Neural cell (in vitro differentiated cells): ENCODE measurements at regions not wholly inside any gene's neighbourhood (a gene's known extent, or its start where the extent isn't known, plus 50 kb on each side); places are given as distances from the start of the nearest gene placed in this dataset.

Experiments used
- H2AFZ ChIP-seq: fragments of 200-600, 300-800 bp; sonication (generic), shearing (Covaris generic); 2 replicates; pipeline ENCODE4 v1.6.0; 2014; ENCODE audit warnings: low read depth, mild to moderate bottlenecking, antibody characterized with exemption, low read length, moderate library complexity
- H3F3A ChIP-seq: fragments of 200-600 bp; shearing (Covaris generic); 2 replicates; pipeline ENCODE4 v1.6.1; 2016; ENCODE audit warnings: mild to moderate bottlenecking, moderate library complexity, mixed read lengths, antibody characterized with exemption, low read length; ENCODE audit not compliant: insufficient read depth, poor library complexity, severe bottlenecking
- H3K27ac ChIP-seq: fragments of 200-600, 300-800 bp; sonication (generic), shearing (Covaris generic); 2 replicates; pipeline ENCODE4 v1.5.1; 2014; ENCODE audit warnings: mild to moderate bottlenecking, low read length, moderate library complexity
- H3K27me3 ChIP-seq: fragments of 300-800, 200-600 bp; sonication (generic), shearing (Covaris generic); 2 replicates; pipeline ENCODE4 v1.6.0; 2014; ENCODE audit warnings: mild to moderate bottlenecking, low read depth, low read length, moderate library complexity; ENCODE audit not compliant: insufficient read depth
- H3K36me3 ChIP-seq: fragments of 300-800, 200-600 bp; sonication (generic), shearing (Covaris generic); 2 replicates; pipeline ENCODE4 v1.5.1; 2014; ENCODE audit warnings: mild to moderate bottlenecking, antibody characterized with exemption, low read length, moderate library complexity; ENCODE audit not compliant: insufficient read depth
- H3K4me2 ChIP-seq: fragments of 300-800, 200-600 bp; sonication (generic), shearing (Covaris generic); 2 replicates; pipeline ENCODE4 v1.6.0; 2014; ENCODE audit warnings: mild to moderate bottlenecking, low read length
- H3K4me3 ChIP-seq: fragments of 300-800, 200-600 bp; sonication (generic), shearing (Covaris generic); 2 replicates; pipeline ENCODE4 v1.5.1; 2014; ENCODE audit warnings: mild to moderate bottlenecking, low read length, moderate library complexity
- H3K79me2 ChIP-seq: fragments of 200-600 bp; shearing (Covaris generic); replicated peaks from 2 replicates; pipeline ENCODE4 v1.6.0; 2014; ENCODE audit warnings: mild to moderate bottlenecking, low read length, moderate library complexity; ENCODE audit not compliant: insufficient read depth
- H3K9ac ChIP-seq: fragments of 300-800, 200-600 bp; sonication (generic), shearing (Covaris generic); 2 replicates; pipeline ENCODE4 v1.6.1; 2016; ENCODE audit warnings: mild to moderate bottlenecking, low read length, mixed read lengths
- H3K9me2 ChIP-seq: fragments of 200-600 bp; shearing (Covaris generic); 2 replicates; pipeline ENCODE4 v1.6.1; 2016; ENCODE audit warnings: mild to moderate bottlenecking, low read length, mixed read lengths; ENCODE audit not compliant: insufficient read depth
- H3K9me3 ChIP-seq: fragments of 200-600, 300-800 bp; sonication (generic), shearing (Covaris generic); 2 replicates; pipeline ENCODE4 v1.6.1; 2016; ENCODE audit warnings: mild to moderate bottlenecking, mixed run types, low read length, moderate library complexity, mixed read lengths
- H4K20me1 ChIP-seq: fragments of 200-600 bp; shearing (Covaris generic); 2 replicates; pipeline ENCODE4 v1.6.1; 2016; ENCODE audit warnings: mild to moderate bottlenecking, mixed run types; ENCODE audit not compliant: insufficient read depth
- EP300 ChIP-seq: fragments of 450-650 bp; conservative IDR thresholded peaks from 2 replicates; pipeline ENCODE4 v1.6.1; 2014; ENCODE audit warnings: antibody characterized with exemption, mild to moderate bottlenecking, moderate library complexity; ENCODE audit not compliant: poor library complexity, severe bottlenecking
- EZH2 ChIP-seq: fragments of 200-600, 300-800 bp; shearing (Covaris generic), sonication (generic); IDR thresholded peaks from 2 replicates; pipeline ENCODE4 v1.6.1; 2014; ENCODE audit warnings: antibody characterized with exemption, low read length, borderline replicate concordance, mild to moderate bottlenecking; ENCODE audit not compliant: insufficient read depth, poor library complexity, severe bottlenecking
- MXI1 ChIP-seq: fragments of 450-650 bp; conservative IDR thresholded peaks from 2 replicates; pipeline ENCODE4 v1.6.1; 2014; ENCODE audit warnings: antibody characterized with exemption, mild to moderate bottlenecking; ENCODE audit not compliant: poor library complexity, severe bottlenecking
- POLR2AphosphoS5 ChIP-seq: IDR thresholded peaks from 2 replicates; pipeline ENCODE4 v1.6.1; 2012
- RAD21 ChIP-seq: fragments of 450-650 bp; conservative IDR thresholded peaks from 2 replicates; pipeline ENCODE4 v1.6.1; 2014; ENCODE audit warnings: antibody characterized with exemption, mild to moderate bottlenecking, moderate library complexity
- SMC3 ChIP-seq: fragments of 450-650 bp; conservative IDR thresholded peaks from 2 replicates; pipeline ENCODE4 v1.6.1; 2014; ENCODE audit warnings: antibody characterized with exemption, mild to moderate bottlenecking, moderate library complexity; ENCODE audit not compliant: poor library complexity
- TAF1 ChIP-seq: IDR thresholded peaks from 2 replicates; pipeline ENCODE4 v1.6.1; 2012; ENCODE audit warnings: low read depth
- TF ChIP-seq, protein P1 (sequence below): fragments of 450-650 bp; IDR thresholded peaks from 2 replicates; pipeline ENCODE4 v1.5.1; 2014; ENCODE audit warnings: antibody characterized with exemption, mild to moderate bottlenecking, moderate library complexity; ENCODE audit not compliant: poor library complexity, severe bottlenecking
- TF ChIP-seq, protein P2 (sequence below): IDR thresholded peaks from 2 replicates; pipeline ENCODE4 v1.6.1; 2012; ENCODE audit warnings: borderline replicate concordance

DNA sequence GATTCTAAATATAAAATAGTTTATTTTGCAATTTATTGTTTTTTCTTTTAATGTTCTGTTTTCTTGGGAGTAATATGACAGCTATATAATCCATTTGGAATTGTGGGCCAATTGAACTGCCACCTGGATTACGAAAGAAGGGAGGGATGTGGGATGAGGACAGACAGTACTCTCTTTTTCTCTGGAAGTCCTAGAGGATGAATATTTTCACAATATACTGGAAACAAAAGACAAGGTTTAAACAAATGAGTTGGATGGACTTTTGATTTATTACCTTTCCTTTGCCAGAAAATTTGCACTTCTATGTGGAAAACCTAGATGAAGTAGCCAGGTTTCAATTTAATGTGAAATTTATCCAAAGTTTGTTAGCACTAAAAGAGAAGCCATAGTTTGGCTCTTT is 325.5 kb upstream of the IMPG1 start:
- Histone ChIP-seq H3K27ac (no peak overlapping the region), H3K9ac (no peak overlapping the region), H3F3A (no peaks in the 10 kb centered on the region), H3K79me2 (no peaks in the 10 kb centered on the region), H3K36me3 (no peaks in the 10 kb centered on the region), H3K27me3 (no peaks in the 10 kb centered on the region), H2AFZ (no peak overlapping the region), H3K4me3 (no peak overlapping the region), H4K20me1 (no peaks in the 10 kb centered on the region), H3K9me2 (no peaks in the 10 kb centered on the region), H3K9me3 (no peaks in the 10 kb centered on the region), H3K4me2 (no peak overlapping the region)
- TF ChIP-seq MXI1 = no peak
- no peak for TF ChIP-seq SMC3
- TF ChIP-seq, protein P1, sequence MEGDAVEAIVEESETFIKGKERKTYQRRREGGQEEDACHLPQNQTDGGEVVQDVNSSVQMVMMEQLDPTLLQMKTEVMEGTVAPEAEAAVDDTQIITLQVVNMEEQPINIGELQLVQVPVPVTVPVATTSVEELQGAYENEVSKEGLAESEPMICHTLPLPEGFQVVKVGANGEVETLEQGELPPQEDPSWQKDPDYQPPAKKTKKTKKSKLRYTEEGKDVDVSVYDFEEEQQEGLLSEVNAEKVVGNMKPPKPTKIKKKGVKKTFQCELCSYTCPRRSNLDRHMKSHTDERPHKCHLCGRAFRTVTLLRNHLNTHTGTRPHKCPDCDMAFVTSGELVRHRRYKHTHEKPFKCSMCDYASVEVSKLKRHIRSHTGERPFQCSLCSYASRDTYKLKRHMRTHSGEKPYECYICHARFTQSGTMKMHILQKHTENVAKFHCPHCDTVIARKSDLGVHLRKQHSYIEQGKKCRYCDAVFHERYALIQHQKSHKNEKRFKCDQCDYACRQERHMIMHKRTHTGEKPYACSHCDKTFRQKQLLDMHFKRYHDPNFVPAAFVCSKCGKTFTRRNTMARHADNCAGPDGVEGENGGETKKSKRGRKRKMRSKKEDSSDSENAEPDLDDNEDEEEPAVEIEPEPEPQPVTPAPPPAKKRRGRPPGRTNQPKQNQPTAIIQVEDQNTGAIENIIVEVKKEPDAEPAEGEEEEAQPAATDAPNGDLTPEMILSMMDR = no peak
- no peak for TF ChIP-seq POLR2AphosphoS5
- no peak for TF ChIP-seq EP300
- TF ChIP-seq, protein P2, sequence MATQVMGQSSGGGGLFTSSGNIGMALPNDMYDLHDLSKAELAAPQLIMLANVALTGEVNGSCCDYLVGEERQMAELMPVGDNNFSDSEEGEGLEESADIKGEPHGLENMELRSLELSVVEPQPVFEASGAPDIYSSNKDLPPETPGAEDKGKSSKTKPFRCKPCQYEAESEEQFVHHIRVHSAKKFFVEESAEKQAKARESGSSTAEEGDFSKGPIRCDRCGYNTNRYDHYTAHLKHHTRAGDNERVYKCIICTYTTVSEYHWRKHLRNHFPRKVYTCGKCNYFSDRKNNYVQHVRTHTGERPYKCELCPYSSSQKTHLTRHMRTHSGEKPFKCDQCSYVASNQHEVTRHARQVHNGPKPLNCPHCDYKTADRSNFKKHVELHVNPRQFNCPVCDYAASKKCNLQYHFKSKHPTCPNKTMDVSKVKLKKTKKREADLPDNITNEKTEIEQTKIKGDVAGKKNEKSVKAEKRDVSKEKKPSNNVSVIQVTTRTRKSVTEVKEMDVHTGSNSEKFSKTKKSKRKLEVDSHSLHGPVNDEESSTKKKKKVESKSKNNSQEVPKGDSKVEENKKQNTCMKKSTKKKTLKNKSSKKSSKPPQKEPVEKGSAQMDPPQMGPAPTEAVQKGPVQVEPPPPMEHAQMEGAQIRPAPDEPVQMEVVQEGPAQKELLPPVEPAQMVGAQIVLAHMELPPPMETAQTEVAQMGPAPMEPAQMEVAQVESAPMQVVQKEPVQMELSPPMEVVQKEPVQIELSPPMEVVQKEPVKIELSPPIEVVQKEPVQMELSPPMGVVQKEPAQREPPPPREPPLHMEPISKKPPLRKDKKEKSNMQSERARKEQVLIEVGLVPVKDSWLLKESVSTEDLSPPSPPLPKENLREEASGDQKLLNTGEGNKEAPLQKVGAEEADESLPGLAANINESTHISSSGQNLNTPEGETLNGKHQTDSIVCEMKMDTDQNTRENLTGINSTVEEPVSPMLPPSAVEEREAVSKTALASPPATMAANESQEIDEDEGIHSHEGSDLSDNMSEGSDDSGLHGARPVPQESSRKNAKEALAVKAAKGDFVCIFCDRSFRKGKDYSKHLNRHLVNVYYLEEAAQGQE = no peak
- no peak for TF ChIP-seq TAF1
- TF ChIP-seq RAD21 = no peak
- no peak for TF ChIP-seq EZH2

- Histone ChIP-seq H3K4me2 (no peak overlapping the region), H3K9me2 (no peaks in the 10 kb centered on the region), H2AFZ (no peak overlapping the region), H3K9me3 (no peaks in the 10 kb centered on the region), H3F3A (no peaks in the 10 kb centered on the region), H3K9ac (no peak overlapping the region), H3K79me2 (no peaks in the 10 kb centered on the region), H3K27me3 (no peaks in the 10 kb centered on the region), H3K4me3 (no peak overlapping the region), H3K36me3 (no peaks in the 10 kb centered on the region), H4K20me1 (no peaks in the 10 kb centered on the region), H3K27ac (no peak overlapping the region)
- TF ChIP-seq, protein P1 = no peak
These were observed 309.7 kb upstream of the IMPG1 start for GRCh38 chr6:76382201-76382600.
